C4-2B (cell line): ENCODE measurements at regions not wholly inside any gene's neighbourhood (a gene's known extent, or its start where the extent isn't known, plus 50 kb on each side); places are given as distances from the start of the nearest gene placed in this dataset.

Experiments used
- CTCF ChIP-seq: fragments of 450-650 bp; conservative IDR thresholded peaks from 2 replicates; pipeline ENCODE4 v1.5.1; 2017; ENCODE audit warnings: mild to moderate bottlenecking
- ZFX ChIP-seq: fragments of 450-650 bp; IDR thresholded peaks from 2 replicates; pipeline ENCODE4 v1.6.1; 2017

- no peak for TF ChIP-seq CTCF
- no peak for TF ChIP-seq ZFX
These were observed 151.7 kb upstream of the HCN1 start for GRCh38 chr5:45847877-45848276.
